A549 (cell line): ENCODE measurements at regions not wholly inside any gene's neighbourhood (a gene's known extent, or its start where the extent isn't known, plus 50 kb on each side); places are given as distances from the start of the nearest gene placed in this dataset.

Experiments
- ATAC-seq, 2 experiments: fragments of 200-7000 bp in 1 of 2; fragments of >200 bp in 1 of 2; cut with Nextera tagmentation in 1 of 2; cut with Tn5 transposase in 1 of 2; 3 replicates each; pipeline versions ENCODE4 v1.8.0 to v1.9.1; 2018 to 2020; ENCODE audit warnings: mild to moderate bottlenecking in 1 of 2, moderate library complexity in 1 of 2
- CTCF ChIA-PET: fragments of 300-600 bp; sonication (Branson Sonifier 250); formaldehyde crosslinking; extraction: SDS; loops from one replicate; lab custom pipeline; 2021; ENCODE audit warnings: antibody characterized with exemption, inconsistent platforms; lab: Yijun Ruan, JAX
- POLR2A ChIA-PET: fragments of 350-600 bp; formaldehyde crosslinking; extraction: SDS; loops from one replicate; lab custom pipeline; 2021; ENCODE audit warnings: antibody characterized with exemption, inconsistent platforms; lab: Yijun Ruan, JAX
- DNase-seq, 2 experiments: peaks; one replicate each; pipeline versions ENCODE4 v3.0.0 to v3.0.0-alpha.2; 2011 to 2016; ENCODE audit warnings: low read depth in 1 of 2, low spot score in 1 of 2
- FAIRE-seq: peaks from 2 replicates; lab custom pipeline; 2011; peaks lifted over from hg19 to GRCh38; lab: Jason Lieb, UNC
- H3K27ac ChIP-seq, 2 experiments: fragments of >200 bp; sonication (Bioruptor Twin); formaldehyde crosslinking; 3 replicates each; pipeline ENCODE4 v1.5.1; 2016 to 2017
- H3K4me1 ChIP-seq: fragments of >200 bp; sonication (Bioruptor Twin); formaldehyde crosslinking; 3 replicates; pipeline ENCODE4 v1.6.1; 2016
- H3K4me2 ChIP-seq: fragments of >200 bp; sonication (Bioruptor Twin); formaldehyde crosslinking; 3 replicates; pipeline ENCODE4 v1.6.1; 2016
- H3K4me3 ChIP-seq: fragments of >200 bp; sonication (Bioruptor Twin); formaldehyde crosslinking; 3 replicates; pipeline ENCODE4 v1.5.1; 2016
- H3K9me3 ChIP-seq: fragments of >200 bp; sonication (Bioruptor Twin); formaldehyde crosslinking; 3 replicates; pipeline ENCODE4 v1.6.1; 2016
- BCL3 ChIP-seq: fragments of >200 bp; sonication (Bioruptor Twin); formaldehyde crosslinking; IDR thresholded peaks from 3 replicates; pipeline ENCODE4 v1.6.1; 2016
- BHLHE40 ChIP-seq: IDR thresholded peaks from 2 replicates; pipeline ENCODE4 v1.6.1; 2012; ENCODE audit warnings: low read depth, low read length, inconsistent platforms
- CBX2 ChIP-seq: fragments of 200-600 bp; sonication (generic); IDR thresholded peaks from 2 replicates; pipeline ENCODE4 v1.6.1; 2016; ENCODE audit warnings: low read depth, mild to moderate bottlenecking, borderline replicate concordance
- CBX8 ChIP-seq: fragments of 200-600 bp; sonication (generic); IDR thresholded peaks from 2 replicates; pipeline ENCODE4 v1.6.1; 2016
- CTCF ChIP-seq: fragments of >200 bp; sonication (Bioruptor Twin); formaldehyde crosslinking; IDR thresholded peaks from 3 replicates; pipeline ENCODE4 v1.5.1; 2016
- EHMT2 ChIP-seq: fragments of 200-600 bp; sonication (generic); IDR thresholded peaks from 2 replicates; pipeline ENCODE4 v1.6.1; 2016; ENCODE audit warnings: antibody characterized with exemption, low read depth, mild to moderate bottlenecking, moderate library complexity
- FOXS1 ChIP-seq: fragments of 250-450 bp; sonication (Bioruptor Pico); IDR thresholded peaks from 2 replicates; pipeline ENCODE4 v1.5.0; 2020; ENCODE audit warnings: mild to moderate bottlenecking, moderate library complexity
- HDAC2 ChIP-seq: fragments of 200-600 bp; sonication (generic); IDR thresholded peaks from 2 replicates; pipeline ENCODE4 v1.6.1; 2016
- KDM1A ChIP-seq: fragments of 200-600 bp; sonication (generic); IDR thresholded peaks from 2 replicates; pipeline ENCODE4 v1.6.1; 2016; ENCODE audit warnings: low read depth, mild to moderate bottlenecking
- MYC ChIP-seq: IDR thresholded peaks from 2 replicates; pipeline ENCODE4 v1.6.1; 2012; ENCODE audit warnings: mild to moderate bottlenecking, inconsistent platforms, low read length, improper control_type of control experiment, borderline replicate concordance
- NFE2L2 ChIP-seq: fragments of 150-350 bp; conservative IDR thresholded peaks from 2 replicates; pipeline ENCODE4 v1.6.1; 2014; ENCODE audit warnings: low read length
- PHF8 ChIP-seq: fragments of 200-600 bp; sonication (generic); IDR thresholded peaks from 2 replicates; pipeline ENCODE4 v1.6.1; 2016; ENCODE audit warnings: low read depth, mild to moderate bottlenecking, antibody characterized with exemption, moderate library complexity, borderline replicate concordance
- POLR2AphosphoS2 ChIP-seq: conservative IDR thresholded peaks from 2 replicates; pipeline ENCODE4 v1.6.1; 2012; ENCODE audit warnings: low read length, improper control_type of control experiment, inconsistent platforms
- RAD21 ChIP-seq, 2 experiments: fragments of >200 bp in 1 of 2; sonication (Bioruptor Twin) in 1 of 2; formaldehyde crosslinking in 1 of 2; IDR thresholded peaks in 1 of 2; conservative IDR thresholded peaks in 1 of 2; 2 replicates in 1 of 2; 3 replicates in 1 of 2; pipeline ENCODE4 v1.6.1; 2012 to 2018; ENCODE audit warnings: inconsistent platforms in 1 of 2
- RNF2 ChIP-seq: fragments of 200-600 bp; sonication (generic); IDR thresholded peaks from 2 replicates; pipeline ENCODE4 v1.6.1; 2016; ENCODE audit warnings: low read depth, mild to moderate bottlenecking, antibody characterized with exemption, moderate library complexity, borderline replicate concordance
- SMC3 ChIP-seq: fragments of >200 bp; sonication (Bioruptor Twin); formaldehyde crosslinking; IDR thresholded peaks from 3 replicates; pipeline ENCODE4 v1.6.1; 2018; ENCODE audit warnings: inconsistent platforms
- SREBF2 ChIP-seq: fragments of 450-650 bp; IDR thresholded peaks from 2 replicates; pipeline ENCODE4 v1.6.1; 2014; ENCODE audit warnings: mild to moderate bottlenecking, moderate library complexity
- ZC3H11A ChIP-seq: fragments of 450-650 bp; IDR thresholded peaks from 2 replicates; pipeline ENCODE4 v1.6.1; 2014; ENCODE audit warnings: antibody characterized with exemption, mild to moderate bottlenecking
- ZNF302 ChIP-seq: fragments of 250-450 bp; sonication (Bioruptor Pico); IDR thresholded peaks from 2 replicates; pipeline ENCODE4 v1.9.0; 2021; ENCODE audit warnings: inconsistent platforms, mild to moderate bottlenecking, moderate library complexity
- ZSCAN20 ChIP-seq: fragments of 250-450 bp; sonication (Bioruptor Pico); IDR thresholded peaks from 2 replicates; pipeline ENCODE4 v1.8.0; 2022; ENCODE audit warnings: mild to moderate bottlenecking, moderate library complexity
- WGBS: methylation state at CpG from one replicate; pipeline ENCODE4 v1.1.6; 2017; ENCODE audit errors: missing lambda C conversion rate; 5-methylcytosine and 5-hydroxymethylcytosine counted together
- TF ChIP-seq, protein P1 (sequence below): fragments of 250-450 bp; sonication (Bioruptor Pico); IDR thresholded peaks from 2 replicates; pipeline ENCODE4 v1.5.0; 2020; ENCODE audit warnings: low read depth, mild to moderate bottlenecking, moderate library complexity
- TF ChIP-seq, protein P2 (sequence below): fragments of 250-450 bp; sonication (Bioruptor Pico); IDR thresholded peaks from 2 replicates; pipeline ENCODE4 v1.5.0; 2021; ENCODE audit warnings: mild to moderate bottlenecking, moderate library complexity, borderline replicate concordance
- TF ChIP-seq, protein P3 (sequence below): fragments of 200-600 bp; sonication (generic); IDR thresholded peaks from 2 replicates; pipeline ENCODE4 v1.6.1; 2016; ENCODE audit warnings: antibody characterized with exemption, mild to moderate bottlenecking, moderate library complexity

DNA sequence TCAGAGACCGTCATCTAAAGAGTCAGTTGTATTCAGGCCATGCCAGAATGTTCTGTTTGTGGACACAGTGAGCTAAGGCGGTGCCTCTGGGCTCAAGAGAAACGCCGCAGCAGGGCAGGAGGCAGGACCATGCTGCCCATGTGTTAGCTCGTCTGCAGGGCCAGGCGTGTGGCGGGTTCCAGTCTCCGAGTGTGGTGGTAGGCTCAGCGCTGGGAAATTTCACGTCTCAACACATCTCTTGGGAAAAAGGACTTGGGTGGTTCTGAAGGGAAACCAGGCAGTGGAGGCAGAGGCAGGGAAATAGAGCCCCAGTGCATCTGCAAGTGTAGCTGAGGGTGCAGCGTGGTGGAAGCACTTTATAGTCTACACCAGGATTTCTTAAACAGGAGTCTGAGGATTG lies 56.9 kb upstream of the TAGAP start (continued):
- TF ChIP-seq CTCF (no peak), POLR2AphosphoS2 (no peak), ZNF302 (CRISPR knock-in tag) (no peak), CBX8 (no peak), SREBF2 (no peak), NFE2L2 (no peak), BCL3 (no peak), PHF8 (no peak), HDAC2 (no peak)
- TF ChIP-seq, protein P1, sequence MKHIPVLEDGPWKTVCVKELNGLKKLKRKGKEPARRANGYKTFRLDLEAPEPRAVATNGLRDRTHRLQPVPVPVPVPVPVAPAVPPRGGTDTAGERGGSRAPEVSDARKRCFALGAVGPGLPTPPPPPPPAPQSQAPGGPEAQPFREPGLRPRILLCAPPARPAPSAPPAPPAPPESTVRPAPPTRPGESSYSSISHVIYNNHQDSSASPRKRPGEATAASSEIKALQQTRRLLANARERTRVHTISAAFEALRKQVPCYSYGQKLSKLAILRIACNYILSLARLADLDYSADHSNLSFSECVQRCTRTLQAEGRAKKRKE (CRISPR knock-in tag): no peak

DNA sequence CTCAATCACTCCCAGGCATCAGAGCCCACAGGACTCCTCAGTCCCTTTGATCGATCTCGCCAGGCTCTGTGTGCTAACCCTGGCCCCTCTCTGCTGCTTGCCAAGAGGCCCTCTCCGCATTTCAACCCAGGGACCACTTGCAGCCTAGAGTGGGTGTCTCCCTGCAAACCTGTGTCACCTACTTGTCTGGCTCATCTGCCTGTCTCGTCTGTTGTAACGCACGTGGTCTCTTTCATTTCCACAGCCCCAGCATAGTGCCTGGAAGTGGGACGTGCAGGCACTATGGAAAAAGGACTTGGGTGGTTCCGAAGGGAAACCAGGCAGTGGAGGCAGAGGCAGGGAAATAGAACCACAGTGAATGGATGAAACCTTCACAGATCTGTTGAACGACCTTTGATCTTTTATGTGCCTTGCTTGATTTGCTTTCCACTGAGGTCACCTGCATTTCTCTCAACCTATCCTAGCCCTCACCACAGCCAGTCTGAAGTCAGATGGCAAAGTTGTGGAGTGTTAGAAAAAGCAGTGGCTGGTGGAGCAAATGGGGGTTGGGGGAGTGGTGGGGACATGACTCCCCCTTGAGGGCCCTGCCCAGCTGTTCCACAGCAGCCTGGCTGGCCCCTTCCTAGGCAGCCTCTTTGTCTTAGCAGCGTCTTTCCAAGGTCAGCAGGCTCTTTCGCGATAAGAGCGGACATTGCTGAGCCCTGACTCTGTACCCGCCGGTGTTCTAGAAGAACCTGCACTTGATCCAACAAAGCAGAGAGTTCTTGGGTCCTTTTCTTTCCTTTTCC lies 55.8 kb upstream of the TAGAP start:
- CTCF ChIA-PET: interaction anchor here (1.6 to 5.2 kb wide), 2 partner anchors 60 to 92 kb away, joined by 5 to 30 read pairs; no protein-coding TSS in a partner anchor
- no peak overlapping the region for H3K4me3 ChIP-seq
- H3K9me3 ChIP-seq: no peaks in the 10 kb centered on the region
- H3K4me1 ChIP-seq: no peaks in the 10 kb centered on the region
- POLR2A ChIA-PET: no interaction called here
- TF ChIP-seq POLR2AphosphoS2 (no peak), RAD21 (conservative IDR thresholded peaks at IDR 0.05 in 1 of 2, IDR thresholded peaks at IDR 0.05 in 1 of 2) (no peak), EHMT2 (no peak), MYC (no peak), KDM1A (no peak), SMC3 (no peak), ZC3H11A (no peak)
- TF ChIP-seq, protein P2, sequence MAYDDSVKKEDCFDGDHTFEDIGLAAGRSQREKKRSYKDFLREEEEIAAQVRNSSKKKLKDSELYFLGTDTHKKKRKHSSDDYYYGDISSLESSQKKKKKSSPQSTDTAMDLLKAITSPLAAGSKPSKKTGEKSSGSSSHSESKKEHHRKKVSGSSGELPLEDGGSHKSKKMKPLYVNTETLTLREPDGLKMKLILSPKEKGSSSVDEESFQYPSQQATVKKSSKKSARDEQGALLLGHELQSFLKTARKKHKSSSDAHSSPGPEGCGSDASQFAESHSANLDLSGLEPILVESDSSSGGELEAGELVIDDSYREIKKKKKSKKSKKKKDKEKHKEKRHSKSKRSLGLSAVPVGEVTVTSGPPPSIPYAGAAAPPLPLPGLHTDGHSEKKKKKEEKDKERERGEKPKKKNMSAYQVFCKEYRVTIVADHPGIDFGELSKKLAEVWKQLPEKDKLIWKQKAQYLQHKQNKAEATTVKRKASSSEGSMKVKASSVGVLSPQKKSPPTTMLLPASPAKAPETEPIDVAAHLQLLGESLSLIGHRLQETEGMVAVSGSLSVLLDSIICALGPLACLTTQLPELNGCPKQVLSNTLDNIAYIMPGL (CRISPR knock-in tag): no peak
- no peak overlapping the region for H3K27ac ChIP-seq
- ATAC-seq (no peak), DNase-seq (no peak), FAIRE-seq (no peak)
- WGBS: 77% methylated on average over 15 of the region's 15 CpGs
- no peak overlapping the region for H3K4me2 ChIP-seq

- Histone ChIP-seq H3K4me1 (no peaks in the 10 kb centered on the region), H3K27ac (no peak overlapping the region), H3K4me3 (no peak overlapping the region), H3K9me3 (no peaks in the 10 kb centered on the region), H3K4me2 (no peak overlapping the region)
- POLR2A ChIA-PET: no interaction called here
- no peak for ATAC-seq
- CTCF ChIA-PET: interaction anchor here (1.2 kb wide), 1 partner anchor 10 kb away, joined by 4 read pairs; no protein-coding TSS in a partner anchor
- DNase-seq: no peak
- WGBS: 70% methylated on average over 3 of the region's 3 CpGs
- no peak for FAIRE-seq
- TF ChIP-seq ZSCAN20 (no peak), FOXS1 (CRISPR knock-in tag) (no peak), SREBF2 (no peak), RNF2 (no peak), CBX2 (no peak), BHLHE40 (no peak)
- TF ChIP-seq, protein P3, sequence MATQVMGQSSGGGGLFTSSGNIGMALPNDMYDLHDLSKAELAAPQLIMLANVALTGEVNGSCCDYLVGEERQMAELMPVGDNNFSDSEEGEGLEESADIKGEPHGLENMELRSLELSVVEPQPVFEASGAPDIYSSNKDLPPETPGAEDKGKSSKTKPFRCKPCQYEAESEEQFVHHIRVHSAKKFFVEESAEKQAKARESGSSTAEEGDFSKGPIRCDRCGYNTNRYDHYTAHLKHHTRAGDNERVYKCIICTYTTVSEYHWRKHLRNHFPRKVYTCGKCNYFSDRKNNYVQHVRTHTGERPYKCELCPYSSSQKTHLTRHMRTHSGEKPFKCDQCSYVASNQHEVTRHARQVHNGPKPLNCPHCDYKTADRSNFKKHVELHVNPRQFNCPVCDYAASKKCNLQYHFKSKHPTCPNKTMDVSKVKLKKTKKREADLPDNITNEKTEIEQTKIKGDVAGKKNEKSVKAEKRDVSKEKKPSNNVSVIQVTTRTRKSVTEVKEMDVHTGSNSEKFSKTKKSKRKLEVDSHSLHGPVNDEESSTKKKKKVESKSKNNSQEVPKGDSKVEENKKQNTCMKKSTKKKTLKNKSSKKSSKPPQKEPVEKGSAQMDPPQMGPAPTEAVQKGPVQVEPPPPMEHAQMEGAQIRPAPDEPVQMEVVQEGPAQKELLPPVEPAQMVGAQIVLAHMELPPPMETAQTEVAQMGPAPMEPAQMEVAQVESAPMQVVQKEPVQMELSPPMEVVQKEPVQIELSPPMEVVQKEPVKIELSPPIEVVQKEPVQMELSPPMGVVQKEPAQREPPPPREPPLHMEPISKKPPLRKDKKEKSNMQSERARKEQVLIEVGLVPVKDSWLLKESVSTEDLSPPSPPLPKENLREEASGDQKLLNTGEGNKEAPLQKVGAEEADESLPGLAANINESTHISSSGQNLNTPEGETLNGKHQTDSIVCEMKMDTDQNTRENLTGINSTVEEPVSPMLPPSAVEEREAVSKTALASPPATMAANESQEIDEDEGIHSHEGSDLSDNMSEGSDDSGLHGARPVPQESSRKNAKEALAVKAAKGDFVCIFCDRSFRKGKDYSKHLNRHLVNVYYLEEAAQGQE: no peak
- TF ChIP-seq, protein P2 (CRISPR knock-in tag): no peak
These were observed 55.2 kb upstream of the TAGAP start for GRCh38 chr6:159099961-159100360.
